Neuronal stem cell (in vitro differentiated cells): ENCODE measurements at regions not wholly inside any gene's neighbourhood (a gene's known extent, or its start where the extent isn't known, plus 50 kb on each side); places are given as distances from the start of the nearest gene placed in this dataset.
A peak's percentile ranks its signal among the peaks of the same experiment; 100 is the strongest.

ENCODE experiments used
- DNase-seq: peaks from one replicate; pipeline ENCODE4 v3.0.0-alpha.2; 2013; ENCODE audit warnings: low spot score
- H2AFZ ChIP-seq: one replicate; pipeline ENCODE4 v1.6.1; 2013; ENCODE audit warnings: mild to moderate bottlenecking, low read length, inconsistent platforms
- H2AK5ac ChIP-seq: 2 replicates; pipeline ENCODE4 v1.6.1; 2013; ENCODE audit warnings: low read depth, mild to moderate bottlenecking, inconsistent platforms, low read length, moderate library complexity, mixed read lengths
- H2BK120ac ChIP-seq: 2 replicates; pipeline ENCODE4 v1.6.1; 2013; ENCODE audit warnings: low read depth, mild to moderate bottlenecking, inconsistent platforms, low read length, moderate library complexity, mixed read lengths
- H2BK12ac ChIP-seq: one replicate; pipeline ENCODE4 v1.6.1; 2013; ENCODE audit warnings: low read length, inconsistent platforms
- H2BK15ac ChIP-seq: 2 replicates; pipeline ENCODE4 v1.6.1; 2013; ENCODE audit warnings: mild to moderate bottlenecking, low read length, inconsistent platforms, mixed read lengths
- H2BK5ac ChIP-seq: one replicate; pipeline ENCODE4 v1.6.1; 2013; ENCODE audit warnings: inconsistent platforms, mild to moderate bottlenecking, low read length, moderate library complexity
- H3K14ac ChIP-seq: one replicate; pipeline ENCODE4 v1.6.1; 2013; ENCODE audit warnings: low read length, inconsistent platforms
- H3K18ac ChIP-seq: 2 replicates; pipeline ENCODE4 v1.6.1; 2013; ENCODE audit warnings: low read length, inconsistent platforms
- H3K23ac ChIP-seq: 2 replicates; pipeline ENCODE4 v1.6.1; 2013; ENCODE audit warnings: low read depth, mild to moderate bottlenecking, mixed read lengths, low read length, inconsistent platforms; ENCODE audit not compliant: poor library complexity
- H3K27ac ChIP-seq: replicated peaks from 3 replicates; pipeline ENCODE4 v1.5.1; 2013; ENCODE audit warnings: low read length, inconsistent platforms
- H3K27me3 ChIP-seq, 3 experiments: 2 replicates each; pipeline ENCODE4 v1.6.1; 2013; ENCODE audit warnings: low read length in 3 of 3, mild to moderate bottlenecking in 2 of 3, inconsistent platforms in 1 of 3, low read depth in 1 of 3, mixed read lengths in 1 of 3, moderate library complexity in 1 of 3; ENCODE audit not compliant: control insufficient read depth in 3 of 3, insufficient read depth in 3 of 3
- H3K36me3 ChIP-seq, 2 donors: replicated peaks in 1 of 2; 2 replicates each; pipeline ENCODE4 v1.6.1; 2013; ENCODE audit warnings: low read length in 2 of 2; ENCODE audit not compliant: control insufficient read depth in 2 of 2, insufficient read depth in 2 of 2
- H3K4ac ChIP-seq: 2 replicates; pipeline ENCODE4 v1.6.1; 2013; ENCODE audit warnings: inconsistent platforms, mild to moderate bottlenecking, low read length, moderate library complexity
- H3K4me1 ChIP-seq, 2 donors: 1 replicate in 1 of 2; 2 replicates in 1 of 2; pipeline ENCODE4 v1.6.1; 2013; ENCODE audit warnings: low read length in 2 of 2, low read depth in 1 of 2; ENCODE audit not compliant: control insufficient read depth in 2 of 2, insufficient read depth in 1 of 2
- H3K4me2 ChIP-seq: one replicate; pipeline ENCODE4 v1.6.1; 2013; ENCODE audit warnings: mild to moderate bottlenecking, low read length, inconsistent platforms; ENCODE audit not compliant: insufficient read depth, poor library complexity, severe bottlenecking
- H3K4me3 ChIP-seq, 2 donors: 2 replicates each; pipeline ENCODE4 v1.5.1; 2013; ENCODE audit warnings: low read length in 2 of 2, mild to moderate bottlenecking in 2 of 2, inconsistent platforms in 1 of 2, moderate library complexity in 1 of 2
- H3K79me1 ChIP-seq: one replicate; pipeline ENCODE4 v1.6.1; 2013; ENCODE audit warnings: low read depth, mild to moderate bottlenecking, inconsistent platforms, low read length, moderate library complexity
- H3K9ac ChIP-seq: one replicate; pipeline ENCODE4 v1.6.1; 2013; ENCODE audit warnings: mild to moderate bottlenecking, low read depth, low read length, inconsistent platforms; ENCODE audit not compliant: poor library complexity
- H3K9me3 ChIP-seq, 2 donors: replicated peaks in 1 of 2; 2 replicates each; pipeline versions ENCODE3 to v1.6.1; 2013; ENCODE audit warnings: low read length in 2 of 2, mild to moderate bottlenecking in 2 of 2, inconsistent platforms in 1 of 2, low read depth in 1 of 2, mixed read lengths in 1 of 2, moderate library complexity in 1 of 2; ENCODE audit not compliant: control insufficient read depth in 2 of 2, insufficient read depth in 1 of 2
- H4K8ac ChIP-seq: one replicate; pipeline ENCODE4 v1.6.1; 2013; ENCODE audit warnings: low read depth, mild to moderate bottlenecking, inconsistent platforms, low read length, moderate library complexity
- H4K91ac ChIP-seq: one replicate; pipeline ENCODE4 v1.6.1; 2013; ENCODE audit warnings: low read length, low read depth, mild to moderate bottlenecking, inconsistent platforms; ENCODE audit not compliant: poor library complexity
- WGBS, 2 donors: extraction: QIAGEN DNeasy Blood & Tissue Kit; methylation state at CpG; one replicate each; pipeline ENCODE4 v1.1.7; 2013; ENCODE audit warnings: missing lambda C conversion rate in 2 of 2, mixed read lengths in 1 of 2; ENCODE audit not compliant: insufficient read length in 2 of 2, insufficient replicate concordance in 1 of 2; ENCODE audit errors: extremely low coverage in 2 of 2; 5-methylcytosine and 5-hydroxymethylcytosine counted together

GRCh38 chr7:86504229-86504628 is 139.5 kb upstream of the GRM3 start:
- Histone ChIP-seq H3K9ac (no peak overlapping the region), H3K27ac (no peak overlapping the region), H3K23ac (no peak overlapping the region), H2BK15ac (no peak overlapping the region), H2BK120ac (no peak overlapping the region), H4K8ac (no peak overlapping the region), H3K4me3 (no peak overlapping the region), H2BK12ac (no peak overlapping the region), H2AK5ac (no peak overlapping the region), H3K4ac (no peak overlapping the region), H3K4me1 (no peaks in the 10 kb centered on the region), H3K79me1 (no peaks in the 10 kb centered on the region), H3K27me3 (no peaks in the 10 kb centered on the region), H3K4me2 (no peak overlapping the region), H3K9me3 (peaks cover 0 to 2% of the 10 kb centered on the region in 2 donors), H2BK5ac (no peak overlapping the region), H4K91ac (no peak overlapping the region), H3K14ac (no peak overlapping the region), H3K36me3 (no peaks in the 10 kb centered on the region), H2AFZ (no peak overlapping the region), H3K18ac (no peak overlapping the region)
- WGBS, 2 donors = no CpG with 5 or more reads among the region's 1 CpG
- no peak for DNase-seq

- Histone ChIP-seq H2BK120ac (no peak overlapping the region), H3K9ac (no peak overlapping the region), H2BK15ac (no peak overlapping the region), H3K4me2 (no peak overlapping the region), H3K9me3 (no peaks in the 10 kb centered on the region), H2BK5ac (no peak overlapping the region), H3K27me3 (no peaks in the 10 kb centered on the region), H3K36me3 (no peaks in the 10 kb centered on the region), H2AFZ (no peak overlapping the region), H3K27ac (no peak overlapping the region), H2AK5ac (no peak overlapping the region), H3K23ac (no peak overlapping the region), H3K4ac (no peak overlapping the region), H3K79me1 (no peaks in the 10 kb centered on the region), H4K91ac (no peak overlapping the region), H3K4me3 (no peak overlapping the region), H3K18ac (no peak overlapping the region), H3K14ac (no peak overlapping the region), H4K8ac (no peak overlapping the region), H2BK12ac (no peak overlapping the region), H3K4me1 (peaks cover 0 to 2% of the 10 kb centered on the region in 2 donors)
- no CpG with 5 or more reads among the region's 1 CpG for WGBS, 2 donors
- DNase-seq = no peak
These were observed 143.7 kb upstream of the GRM3 start for GRCh38 chr7:86499986-86500385.

DNA sequence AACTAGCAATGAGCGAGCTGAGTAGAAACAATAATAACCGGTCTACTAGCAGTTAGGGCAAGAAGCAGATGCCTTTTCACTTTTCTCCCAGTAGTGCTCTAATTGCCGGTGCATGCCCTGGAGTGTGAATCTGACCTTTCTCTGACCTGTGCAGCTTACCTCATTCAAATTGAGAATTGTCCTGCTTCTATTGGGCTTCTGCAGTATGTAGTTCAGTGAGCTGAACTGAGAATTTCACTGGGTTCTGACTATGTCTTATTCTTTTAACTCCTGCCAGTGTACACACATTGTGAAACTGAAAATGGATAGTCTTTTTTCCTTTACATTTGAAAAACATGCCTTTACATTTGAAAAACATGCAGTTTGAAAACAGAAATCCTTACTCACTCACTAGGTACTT is 157.9 kb upstream of the GRM3 start:
- Histone ChIP-seq H3K9ac (no peak overlapping the region), H3K18ac (no peak overlapping the region), H3K27me3 (no peaks in the 10 kb centered on the region), H3K27ac (peak overlapping the region; percentile 23), H3K23ac (no peak overlapping the region), H3K4me1 (peaks cover 2 to 10% of the 10 kb centered on the region in 2 donors), H2BK15ac (no peak overlapping the region), H3K4me2 (no peak overlapping the region), H2AFZ (no peak overlapping the region), H2BK120ac (no peak overlapping the region), H4K8ac (no peak overlapping the region), H2AK5ac (no peak overlapping the region), H4K91ac (no peak overlapping the region), H3K4ac (no peak overlapping the region), H2BK5ac (no peak overlapping the region), H3K36me3 (no peaks in the 10 kb centered on the region), H3K9me3 (no peaks in the 10 kb centered on the region), H3K4me3 (no peak overlapping the region), H2BK12ac (no peak overlapping the region), H3K79me1 (no peaks in the 10 kb centered on the region), H3K14ac (no peak overlapping the region)
- WGBS, 2 donors = no CpG with 5 or more reads among the region's 3 CpGs
- DNase-seq = peak; percentile 23

DNA sequence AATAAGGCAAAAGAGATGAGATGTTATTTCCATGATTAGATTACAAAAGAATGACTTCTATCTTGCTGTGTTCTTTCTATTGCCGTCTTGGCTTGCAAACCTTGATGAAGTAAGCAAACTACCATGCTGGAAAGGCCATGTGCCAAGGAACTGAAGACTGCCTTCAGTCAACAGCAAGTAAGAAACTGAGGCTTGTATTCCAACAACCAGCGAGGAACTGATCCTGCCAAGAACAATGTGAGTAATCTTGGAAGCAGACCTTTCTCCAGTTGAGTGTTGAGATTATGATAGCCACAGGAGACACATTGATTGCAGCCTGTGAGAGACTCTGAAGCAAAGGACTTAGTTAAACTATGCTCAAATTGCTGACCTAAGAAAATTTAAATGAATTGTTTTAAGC is 164.6 kb upstream of the GRM3 start:
- Histone ChIP-seq H3K27me3 (no peaks in the 10 kb centered on the region), H3K4ac (no peak overlapping the region), H3K4me2 (no peak overlapping the region), H2AFZ (no peak overlapping the region), H3K14ac (no peak overlapping the region), H3K36me3 (no peaks in the 10 kb centered on the region), H2AK5ac (no peak overlapping the region), H3K79me1 (no peaks in the 10 kb centered on the region), H3K9me3 (no peaks in the 10 kb centered on the region), H3K23ac (no peak overlapping the region), H2BK5ac (no peak overlapping the region), H2BK120ac (no peak overlapping the region), H2BK12ac (no peak overlapping the region), H4K8ac (no peak overlapping the region), H3K27ac (no peak overlapping the region), H3K4me3 (no peak overlapping the region), H2BK15ac (no peak overlapping the region), H3K4me1 (no peaks in the 10 kb centered on the region), H3K18ac (no peak overlapping the region), H3K9ac (no peak overlapping the region), H4K91ac (no peak overlapping the region)
- DNase-seq = no peak
- WGBS, 2 donors = no CpG with 5 or more reads among the region's 2 CpGs
